ENCODE measurements at regions not wholly inside any gene's neighbourhood (a gene's known extent, or its start where the extent isn't known, plus 50 kb on each side); places are given as distances from the start of the nearest gene placed in this dataset.
"Not testable (repeated sequence)": the region's sequence is repeated elsewhere in the genome, so short reads cannot be mapped to it uniquely, and the experiment has no call there.

DNA sequence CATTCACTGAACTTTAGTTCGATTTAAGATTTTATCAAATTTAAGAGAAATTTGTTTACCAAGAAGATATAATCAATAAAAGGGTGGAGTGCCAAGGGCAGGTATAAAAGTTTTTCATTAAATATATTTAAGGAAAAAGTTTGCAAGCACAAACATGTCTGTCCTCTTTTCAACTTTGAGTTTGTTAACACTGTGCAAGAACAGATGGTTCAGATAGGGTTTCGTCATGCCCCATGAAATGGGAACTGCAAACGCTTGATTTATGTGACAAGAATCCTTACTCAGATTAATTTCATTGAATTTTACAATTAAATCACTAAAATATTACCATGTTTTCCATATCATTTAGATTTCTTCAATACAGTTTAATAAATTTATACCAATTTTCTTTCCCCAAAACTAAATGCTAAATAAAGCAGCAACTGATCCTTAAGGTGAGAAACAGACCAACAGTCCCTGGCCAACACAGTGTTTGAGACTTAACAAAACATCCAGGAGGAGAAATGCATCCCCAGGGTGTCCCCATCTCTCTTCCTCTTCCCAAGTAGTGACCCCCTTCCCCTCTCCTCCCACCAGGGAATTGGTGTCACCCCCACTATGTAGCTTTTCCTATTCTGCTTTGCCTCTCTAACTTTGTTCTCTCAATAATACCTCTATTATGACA lies 292.9 kb downstream of the LTN1 start:
- no peak for DNase-seq (ENCODE audit: low spot score)

DNA sequence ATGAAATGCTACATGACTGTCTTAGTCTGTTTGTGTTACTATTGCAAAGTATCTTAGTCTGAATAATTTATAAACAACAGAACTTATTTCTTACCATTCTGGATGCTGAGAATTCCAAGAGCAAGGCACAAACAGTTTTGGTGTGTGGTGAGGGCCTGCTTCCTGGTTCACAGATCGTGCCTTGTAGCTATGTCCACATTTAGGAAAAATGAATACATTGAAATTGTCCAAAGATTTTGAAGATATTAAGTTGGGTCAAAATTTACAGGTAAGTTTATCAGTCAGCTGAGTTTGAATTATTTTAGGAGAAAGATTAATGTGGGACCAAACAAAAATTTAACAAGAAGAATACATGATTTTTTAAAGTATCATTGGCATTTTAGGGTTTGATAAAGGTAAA lies 293.5 kb downstream of the LTN1 start:
- DNase-seq (ENCODE audit: low spot score), result no peak

DNA sequence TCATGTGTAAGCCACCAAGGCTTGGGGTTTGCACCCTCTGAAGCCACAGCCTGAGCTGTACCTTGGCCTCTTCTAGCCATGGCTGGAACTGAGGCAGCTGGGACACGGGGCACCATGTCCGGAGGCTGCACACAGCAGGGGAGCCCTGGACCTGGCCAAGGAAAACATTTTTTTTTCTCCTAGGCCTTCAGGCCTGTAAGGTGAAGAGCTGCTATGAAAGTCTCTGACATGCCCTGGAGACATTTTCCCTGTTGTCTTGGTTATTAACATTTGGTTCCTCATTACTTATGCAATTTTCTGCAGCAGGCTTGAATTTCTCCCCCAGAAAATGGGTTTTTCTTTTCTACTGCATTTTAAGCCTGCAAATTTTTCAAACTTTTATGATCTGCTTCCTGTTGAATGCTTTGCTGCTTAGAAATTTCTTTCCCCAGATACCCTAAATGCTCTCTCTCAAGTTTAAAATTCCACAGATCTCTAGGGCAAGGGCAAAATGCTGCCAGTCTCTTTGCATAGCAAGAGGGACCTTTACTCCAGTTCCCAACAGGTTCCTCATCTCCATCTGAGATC lies 295.8 kb downstream of the LTN1 start:
- no peak for DNase-seq (ENCODE audit: low spot score)

DNA sequence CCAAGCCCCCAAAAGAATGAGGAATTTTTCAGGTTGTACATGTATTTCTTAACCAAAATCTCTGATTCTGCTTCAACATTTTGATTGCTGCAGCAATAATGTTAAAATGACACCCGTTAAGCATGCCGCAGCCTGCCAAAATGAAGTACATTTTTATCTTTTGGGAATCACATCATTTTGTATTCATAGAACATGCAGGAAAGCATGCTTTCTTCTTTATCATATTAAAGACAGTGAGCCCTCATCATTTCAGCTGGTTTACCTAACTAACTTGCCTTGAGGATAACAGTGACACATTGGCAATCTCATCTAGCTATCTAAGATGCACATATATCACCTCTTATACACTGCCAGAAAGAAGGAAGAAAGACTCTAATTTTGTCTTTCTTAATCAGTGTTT lies 299.2 kb downstream of the LTN1 start:
- DNase-seq (ENCODE audit: low spot score), result no peak

DNA sequence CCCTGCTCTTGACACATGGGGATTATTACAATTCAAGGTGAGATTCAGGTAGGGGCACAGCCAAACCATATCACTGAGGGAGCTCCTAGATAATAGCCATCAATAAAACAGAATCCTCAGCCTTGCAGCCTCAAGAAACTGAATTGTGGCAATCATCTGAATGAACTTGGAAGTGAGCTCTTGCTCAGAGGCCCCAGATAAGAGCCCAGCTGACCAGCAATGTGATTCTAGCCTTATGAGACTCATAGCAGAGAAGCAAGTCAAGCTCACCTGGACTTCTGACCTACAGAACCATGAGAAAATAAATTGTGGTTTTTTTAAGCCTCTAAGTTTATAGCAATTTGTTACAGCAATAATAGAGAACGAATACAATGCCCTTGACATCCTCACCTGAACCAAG lies 302.5 kb downstream of the LTN1 start:
- DNase-seq (ENCODE audit: low spot score), result no peak

DNA sequence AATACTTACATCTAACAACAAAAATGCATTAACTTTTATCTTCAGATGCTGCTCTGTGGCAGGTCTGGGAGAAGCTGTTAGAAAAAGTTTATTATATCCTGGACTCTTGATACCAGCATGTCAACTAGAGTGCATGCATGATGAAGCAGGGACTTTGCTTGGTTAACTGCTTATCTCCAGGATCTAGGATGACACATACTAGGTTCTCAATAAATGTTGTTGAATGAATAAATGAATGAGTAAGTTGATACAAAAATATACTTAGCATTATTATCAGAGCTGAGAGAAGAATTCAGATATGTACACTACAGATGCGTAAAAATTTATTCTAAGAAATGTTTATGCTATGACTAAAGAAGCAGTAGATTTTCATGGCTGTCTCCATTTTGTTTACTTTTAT lies 304.3 kb downstream of the LTN1 start:
- DNase-seq (ENCODE audit: low spot score), result no peak

DNA sequence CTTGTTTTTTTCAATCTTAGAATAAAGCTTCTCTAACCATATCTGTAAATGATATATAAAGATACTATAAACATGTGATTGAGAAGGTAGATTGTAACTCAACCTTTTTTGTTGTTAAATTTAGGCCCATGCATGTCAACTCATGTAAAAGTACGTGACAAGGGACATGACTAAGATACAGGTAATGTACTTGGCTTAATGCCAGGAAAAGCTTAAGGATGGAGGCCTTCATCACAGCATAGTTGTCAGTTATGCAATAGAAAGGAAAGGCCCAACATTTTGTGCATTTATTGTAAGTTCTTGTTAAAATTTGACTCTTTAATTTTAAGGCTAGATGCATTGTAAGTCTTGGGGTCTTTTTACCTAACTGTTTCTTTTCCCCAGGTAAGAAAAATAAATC lies 305.1 kb downstream of the LTN1 start:
- DNase-seq (ENCODE audit: low spot score), result no peak

DNA sequence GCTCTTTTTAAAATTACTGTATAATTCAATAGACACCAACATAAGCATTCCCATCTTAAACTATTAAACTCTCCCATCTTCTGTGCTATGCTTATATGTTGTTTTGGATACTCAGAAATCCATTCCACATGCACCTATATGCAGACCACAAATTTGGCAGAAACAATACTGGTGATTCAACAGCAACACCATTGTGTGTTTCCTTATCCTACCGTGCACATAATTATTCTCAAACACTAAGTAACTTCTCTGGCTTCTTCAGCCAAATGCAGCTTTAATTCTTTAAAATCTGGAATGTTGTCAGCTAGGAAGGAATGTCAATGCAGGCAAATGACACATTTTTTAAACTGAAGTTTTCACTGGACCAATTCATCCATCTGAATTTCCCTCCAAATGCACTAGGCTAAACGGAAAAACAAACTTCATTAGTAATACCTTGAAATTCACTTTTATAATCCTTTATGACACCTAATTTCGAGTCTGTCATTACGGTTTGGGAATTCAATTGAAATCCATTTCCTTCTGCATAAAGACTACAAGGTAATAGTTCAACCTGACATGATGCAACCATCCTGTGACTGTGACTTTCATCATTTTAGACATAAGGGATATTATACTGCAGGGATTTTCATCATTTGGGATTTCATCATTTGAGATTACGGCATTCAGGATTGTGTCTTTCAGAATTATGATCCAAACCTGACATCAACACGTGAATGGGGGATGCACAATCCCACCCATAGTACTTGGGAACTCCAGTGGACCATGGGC lies 308.5 kb downstream of the LTN1 start:
- DNase-seq (ENCODE audit: low spot score), result no peak

DNA sequence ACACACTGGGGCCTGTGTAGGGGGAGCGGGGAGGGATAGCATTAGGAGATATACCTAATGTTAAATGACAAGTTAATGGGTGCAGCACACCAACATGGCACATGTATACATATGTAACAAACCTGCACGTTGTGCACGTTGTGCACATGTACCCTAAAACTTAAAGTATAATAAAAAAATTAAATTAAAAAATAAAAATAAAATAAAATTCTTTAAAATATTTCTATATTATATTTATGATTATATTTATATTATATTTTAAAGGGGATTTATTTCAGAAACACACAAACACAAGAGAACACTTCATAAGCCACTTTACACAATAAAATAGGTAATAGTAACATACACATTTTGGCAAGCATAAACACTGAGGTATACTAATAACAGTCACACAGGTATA lies 309.8 kb downstream of the LTN1 start:
- DNase-seq (ENCODE audit: low spot score), result not testable (repeated sequence)

DNA sequence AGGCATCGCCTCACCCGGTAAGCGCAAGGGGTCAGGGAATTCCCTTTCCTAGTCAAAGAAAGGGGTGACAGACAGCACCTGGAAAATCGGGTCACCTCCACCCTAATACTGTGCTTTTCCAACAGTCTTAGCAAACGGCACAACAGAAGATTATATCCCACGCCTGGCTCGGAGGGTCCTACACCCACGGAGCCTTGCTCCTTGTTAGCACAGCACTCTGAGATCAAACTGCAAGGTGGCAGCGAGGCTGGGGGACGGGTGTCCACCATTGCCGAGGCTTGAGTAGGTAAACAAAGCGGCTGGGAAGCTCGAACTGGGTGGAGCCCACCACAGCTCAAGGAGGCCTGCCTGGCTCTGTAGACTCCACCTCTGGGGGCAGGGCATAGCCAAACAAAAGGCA lies 315.6 kb downstream of the LTN1 start:
- not testable (repeated sequence) for DNase-seq (ENCODE audit: low spot score)

DNA sequence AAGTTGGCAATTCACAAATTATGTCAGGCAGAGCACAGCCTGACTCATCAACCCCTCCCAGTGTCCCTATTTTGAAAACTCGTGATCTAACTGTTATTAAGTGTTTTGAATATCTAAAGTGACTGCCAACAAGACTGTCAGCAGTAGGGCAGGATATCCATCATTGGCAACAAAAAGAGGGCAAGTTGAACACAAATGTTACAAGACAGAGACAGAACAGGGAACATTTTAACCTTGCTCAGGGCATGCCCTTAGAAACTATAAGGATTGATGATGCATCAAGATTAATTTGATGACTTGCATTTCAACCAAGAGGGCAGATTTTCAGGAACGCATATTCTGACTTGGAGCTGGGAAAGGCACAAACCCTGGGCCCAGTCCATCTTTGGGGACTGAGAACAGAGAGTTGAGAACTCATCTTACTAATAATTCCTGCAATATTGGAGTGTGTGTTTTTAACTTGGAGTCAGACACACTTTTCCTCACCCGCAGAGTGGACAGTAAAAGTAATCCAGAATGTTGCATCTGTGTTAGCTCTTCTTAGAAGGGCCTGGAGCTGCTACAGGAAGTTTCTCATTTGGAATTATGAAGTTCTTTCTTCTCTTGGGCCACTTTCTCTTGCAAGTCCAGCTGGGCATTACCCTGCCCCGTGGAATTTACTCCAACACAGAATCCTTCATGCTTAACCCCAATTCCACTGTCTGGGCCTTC lies 317.2 kb downstream of the LTN1 start:
- no peak for DNase-seq (ENCODE audit: low spot score)

DNA sequence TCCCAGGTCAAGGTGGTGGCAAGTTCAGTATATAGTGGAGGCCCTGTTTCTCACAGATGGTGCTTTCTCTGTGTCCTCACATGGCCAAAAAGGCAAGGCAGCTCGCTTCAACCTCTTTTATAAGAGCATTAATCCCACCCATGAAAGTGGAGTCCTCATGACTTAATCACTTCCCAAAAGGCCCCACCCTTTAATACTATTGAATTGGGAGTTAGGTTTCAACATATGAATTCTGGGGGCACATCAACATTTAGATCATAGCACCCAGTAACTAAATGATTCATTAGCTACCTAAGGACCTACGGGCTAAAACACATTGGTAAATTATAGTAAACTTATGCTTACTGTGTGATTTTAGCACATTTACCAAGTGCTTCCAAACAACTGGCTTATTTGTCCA lies 317.9 kb downstream of the LTN1 start:
- DNase-seq (ENCODE audit: low spot score), result no peak

DNA sequence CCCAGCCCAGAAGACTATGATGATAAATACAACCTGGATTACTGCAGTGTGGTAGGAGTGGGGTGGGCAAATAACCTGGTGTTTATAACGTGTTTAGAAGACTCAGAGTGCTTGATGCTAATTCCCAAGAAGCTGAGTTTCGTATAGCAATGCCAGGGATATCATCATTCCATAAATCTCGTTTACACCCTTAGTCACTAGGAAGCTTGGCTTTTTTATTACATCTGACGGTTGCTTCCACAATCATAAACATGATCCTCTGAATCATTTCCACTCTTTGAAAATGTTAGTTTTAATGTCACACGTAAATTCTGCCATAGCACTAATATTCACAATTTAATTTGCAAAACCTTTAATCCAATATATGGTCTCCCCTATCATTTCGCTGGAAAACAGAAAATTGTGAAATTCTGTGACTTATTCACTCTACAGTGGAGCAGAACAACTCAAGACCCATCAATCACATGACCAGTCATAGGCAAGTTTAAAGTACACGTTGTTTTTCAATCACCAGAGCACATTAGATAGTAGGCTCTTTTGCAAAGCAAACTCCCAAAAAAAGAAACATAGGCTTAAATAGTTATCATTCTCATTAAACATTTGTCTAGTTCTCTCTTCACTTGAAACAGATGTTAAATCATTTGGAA lies 321.0 kb downstream of the LTN1 start:
- no peak for DNase-seq (ENCODE audit: low spot score)

DNA sequence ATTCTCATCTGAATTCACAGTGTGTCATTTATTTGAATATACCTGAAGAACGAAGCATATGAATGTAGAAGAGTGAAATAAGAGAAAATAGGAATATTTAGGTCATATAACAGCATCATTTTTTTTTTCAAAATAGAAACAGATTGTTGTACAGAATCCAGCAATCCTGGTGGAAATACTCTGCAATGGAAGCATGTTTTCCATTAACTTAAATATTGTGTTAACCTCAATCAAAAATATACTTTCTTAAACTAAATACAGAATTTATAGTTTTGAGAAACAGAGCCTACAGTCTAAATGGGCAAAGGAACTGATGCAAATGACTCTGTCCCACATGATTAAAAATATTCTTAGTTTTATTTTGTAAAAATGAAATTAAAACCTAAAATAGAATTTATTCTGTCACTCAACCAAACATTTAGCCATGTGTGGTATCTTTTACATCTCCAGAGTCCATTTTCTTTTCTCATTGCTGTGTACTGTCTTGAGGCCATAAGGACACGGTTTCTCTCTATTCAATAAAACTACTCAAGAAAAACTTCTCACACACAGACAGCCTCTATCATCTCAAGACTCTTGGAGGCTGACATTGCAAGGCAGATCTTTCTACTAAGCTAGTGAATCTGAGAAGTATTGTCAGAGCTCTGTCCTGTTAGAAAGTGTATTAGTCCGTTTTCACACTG lies 322.6 kb downstream of the LTN1 start:
- DNase-seq (ENCODE audit: low spot score), result no peak

DNA sequence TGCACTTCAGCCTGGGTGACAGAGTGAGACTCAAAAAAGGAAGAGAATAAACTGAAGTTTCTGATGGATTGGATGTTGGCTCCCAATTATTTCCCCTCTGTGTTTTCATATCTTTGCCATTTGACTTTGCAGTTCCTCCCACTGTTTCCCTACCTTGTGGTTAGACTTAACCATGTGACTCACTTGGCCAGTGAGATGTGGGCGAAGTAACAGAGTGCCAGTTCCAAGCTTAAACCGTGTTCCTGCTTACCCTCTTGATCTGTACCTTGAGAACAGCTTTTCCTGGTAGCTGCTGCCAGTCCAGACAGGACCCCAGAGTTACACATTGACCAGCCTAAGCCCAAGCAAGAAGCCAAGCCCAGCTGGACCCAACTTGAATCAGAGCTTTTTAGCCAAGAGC lies 323.4 kb downstream of the LTN1 start:
- DNase-seq (ENCODE audit: low spot score), result no peak

DNA sequence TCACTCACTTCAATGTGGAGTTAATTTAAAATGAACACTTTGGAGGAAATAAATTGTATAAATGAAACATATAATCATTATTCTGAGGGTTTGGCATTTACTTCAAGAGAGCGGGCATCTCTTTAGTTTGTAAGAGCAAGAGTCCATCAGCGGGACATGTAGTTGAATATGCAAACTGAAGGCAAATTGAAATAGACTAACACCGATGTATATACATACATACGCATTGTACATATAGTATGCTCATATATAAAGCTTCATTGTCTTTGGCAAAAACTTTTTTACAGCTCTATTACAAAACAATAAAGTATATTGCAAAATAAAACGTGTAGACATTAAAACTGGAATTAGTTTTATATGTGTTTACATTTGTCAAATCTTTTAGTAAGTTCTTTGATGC lies 328.9 kb downstream of the LTN1 start:
- DNase-seq (ENCODE audit: low spot score), result no peak

DNA sequence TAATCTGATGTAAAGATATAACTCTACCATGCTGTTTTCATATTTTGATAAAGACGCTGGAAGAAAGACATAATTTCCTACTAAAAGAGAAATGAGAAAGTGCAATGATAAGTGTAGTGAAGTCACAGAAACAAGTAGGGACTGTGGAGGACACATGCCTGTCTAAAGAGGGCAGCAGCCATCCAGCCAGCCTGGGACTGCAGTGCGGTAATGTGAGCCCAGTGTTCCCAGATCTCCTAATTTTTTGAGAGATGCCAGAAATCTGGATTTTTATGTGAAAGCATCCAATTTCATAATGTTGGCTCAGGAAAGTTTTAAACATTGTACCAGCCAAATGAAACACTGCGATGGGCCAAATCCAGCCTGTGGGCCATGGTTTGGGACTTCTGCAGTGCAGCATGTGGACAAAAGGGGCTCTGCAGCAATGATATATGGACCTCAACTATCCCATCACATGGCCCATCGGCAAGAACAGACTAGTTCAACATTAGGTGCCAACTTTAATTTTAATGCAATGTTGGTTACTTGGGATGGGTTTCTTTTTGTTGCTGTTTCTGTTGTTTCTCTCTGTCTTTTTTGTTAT lies 329.5 kb downstream of the LTN1 start:
- no peak for DNase-seq (ENCODE audit: low spot score)

DNA sequence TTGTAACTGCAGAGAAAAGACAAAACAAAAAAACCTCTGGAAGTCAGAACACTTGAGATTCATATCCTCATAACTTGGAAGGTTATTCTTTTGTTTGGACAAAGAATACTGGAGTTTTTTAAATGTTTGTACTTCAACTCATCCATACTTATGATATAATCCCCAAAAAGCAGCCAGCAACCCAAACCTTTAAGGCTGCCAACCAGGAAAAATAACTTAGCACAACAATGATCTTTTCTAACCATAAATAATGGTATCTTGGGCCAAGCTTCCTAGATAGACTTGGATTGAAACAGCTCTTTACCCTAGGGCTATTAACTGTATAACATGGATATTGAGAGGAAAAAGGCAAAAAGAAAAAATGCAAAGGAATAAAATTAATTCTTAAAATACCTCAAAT lies 335.1 kb downstream of the LTN1 start:
- no peak for DNase-seq (ENCODE audit: low spot score)

DNA sequence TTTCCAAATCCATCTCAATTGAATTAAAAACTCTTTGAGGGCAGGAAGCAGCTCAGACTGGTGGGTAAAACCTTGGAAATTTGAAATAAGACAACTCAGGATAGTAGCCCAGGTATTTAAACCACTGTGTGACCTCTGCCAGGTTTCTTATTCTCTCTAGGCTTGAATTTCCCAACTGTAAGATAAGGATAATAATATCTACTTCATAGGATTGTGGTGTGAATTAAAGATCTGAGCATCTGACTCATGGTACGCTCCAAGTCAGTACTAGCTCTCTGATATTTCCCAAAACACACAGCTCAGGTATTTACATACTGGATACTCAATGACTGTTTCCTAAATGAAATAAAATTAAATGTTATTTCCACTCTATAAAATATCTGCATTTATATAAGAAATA lies 337.2 kb downstream of the LTN1 start:
- DNase-seq (ENCODE audit: low spot score), result no peak

DNA sequence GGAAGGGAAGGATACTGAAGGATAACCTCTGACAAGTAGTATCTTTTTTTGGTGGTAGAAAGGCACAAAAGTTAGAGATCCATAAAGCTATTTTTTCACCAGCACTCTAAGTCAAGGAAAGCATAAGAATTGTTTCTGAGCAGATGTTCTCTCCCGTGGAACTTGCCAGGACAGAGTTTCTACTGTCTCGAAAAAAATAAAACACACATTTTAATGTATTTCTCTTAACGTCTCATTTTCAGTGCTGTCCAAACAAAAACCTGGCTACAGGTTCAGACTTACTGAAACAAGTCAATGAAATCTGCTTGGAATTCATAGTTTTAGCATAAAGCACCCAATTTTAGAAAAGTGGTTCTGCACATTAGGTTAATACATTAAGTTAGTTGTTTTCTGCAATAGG lies 338.3 kb downstream of the LTN1 start:
- no peak for DNase-seq (ENCODE audit: low spot score)

DNA sequence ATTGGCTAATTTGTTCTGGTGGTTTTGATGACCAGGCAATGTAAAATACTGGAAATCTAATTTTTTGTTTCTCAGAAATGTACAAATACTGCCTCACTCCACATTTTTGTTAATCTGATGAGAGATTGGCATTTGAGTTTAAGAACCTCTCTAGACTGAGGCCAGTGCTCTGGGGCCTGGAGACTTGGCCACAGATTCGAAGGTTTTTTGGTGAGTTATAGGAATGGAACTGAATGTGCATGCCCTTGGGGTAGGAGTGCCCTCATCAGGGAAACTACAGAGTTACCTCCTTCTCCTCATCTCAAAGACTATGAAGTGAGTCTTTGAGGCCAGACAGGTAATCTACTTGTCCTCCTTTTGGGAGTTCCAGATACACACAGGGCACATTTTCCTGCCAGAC lies 347.9 kb downstream of the LTN1 start:
- DNase-seq (ENCODE audit: low spot score), result no peak

DNA sequence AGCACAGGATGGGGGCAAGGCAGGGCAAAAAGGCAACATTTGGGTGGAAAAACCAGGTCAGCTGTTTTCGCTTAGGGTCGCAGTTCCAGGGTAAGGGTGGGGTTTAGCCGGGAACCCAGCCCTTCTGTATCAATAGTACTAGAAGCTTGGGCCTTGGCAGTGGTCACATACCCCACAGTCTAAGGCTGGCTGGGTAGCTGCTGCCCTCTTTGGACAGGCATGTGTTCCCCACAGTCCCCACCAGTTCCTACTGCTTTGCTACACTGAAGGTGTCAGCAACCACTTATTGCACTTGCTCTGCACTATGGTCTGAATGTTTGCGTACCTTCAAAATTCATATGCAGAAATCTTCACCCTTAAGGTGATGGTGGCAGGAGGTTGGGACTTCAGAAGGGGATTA lies 349.8 kb downstream of the LTN1 start:
- no peak for DNase-seq (ENCODE audit: low spot score)
